ENCODE measurements at regions not wholly inside any gene's neighbourhood (a gene's known extent, or its start where the extent isn't known, plus 50 kb on each side); places are given as distances from the start of the nearest gene placed in this dataset.
"Not testable (repeated sequence)": the region's sequence is repeated elsewhere in the genome, so short reads cannot be mapped to it uniquely, and the experiment has no call there.

GRCh38 chr10:130934293-130935127 is 377.0 kb downstream of the TCERG1L start:
- H3K4me3 ChIP-seq (ENCODE audit: low read depth, low read length), result no peak overlapping the region
- no peak for DNase-seq (ENCODE audit: low read depth)

- H3K4me3 ChIP-seq (ENCODE audit: low read depth, low read length), result no peak overlapping the region
- no peak for DNase-seq (ENCODE audit: low read depth)
Measured at GRCh38 chr10:130935128-130935439, 376.4 kb downstream of the TCERG1L start.

- no peak overlapping the region for H3K4me3 ChIP-seq (ENCODE audit: low read depth, low read length)
- no peak for DNase-seq (ENCODE audit: low read depth)
Measured at GRCh38 chr10:130935897-130936550, 375.5 kb downstream of the TCERG1L start.

- DNase-seq (ENCODE audit: low read depth), result no peak
- no peak overlapping the region for H3K4me3 ChIP-seq (ENCODE audit: low read depth, low read length)
Measured at GRCh38 chr10:130936851-130937250, 374.7 kb downstream of the TCERG1L start.

GRCh38 chr10:130938051-130938450 is 373.5 kb downstream of the TCERG1L start:
- H3K4me3 ChIP-seq (ENCODE audit: low read depth, low read length), result no peak overlapping the region
- DNase-seq (ENCODE audit: low read depth), result no peak

- H3K4me3 ChIP-seq (ENCODE audit: low read depth, low read length); DNase-seq (ENCODE audit: low read depth): not testable (repeated sequence)
Measured at GRCh38 chr10:130938891-130939290, 372.6 kb downstream of the TCERG1L start.

GRCh38 chr10:130941886-130942285 is 369.6 kb downstream of the TCERG1L start:
- no peak overlapping the region for H3K4me3 ChIP-seq (ENCODE audit: low read depth, low read length)
- DNase-seq (ENCODE audit: low read depth), result no peak

- no peak for DNase-seq (ENCODE audit: low read depth)
- no peak overlapping the region for H3K4me3 ChIP-seq (ENCODE audit: low read depth, low read length)
Measured at GRCh38 chr10:130952086-130952485, 359.4 kb downstream of the TCERG1L start.

- DNase-seq (ENCODE audit: low read depth), result no peak
Measured at GRCh38 chr10:130954326-130954905, 357.1 kb downstream of the TCERG1L start.

GRCh38 chr10:130956251-130956650 is 355.3 kb downstream of the TCERG1L start:
- DNase-seq (ENCODE audit: low read depth), result no peak
- H3K4me3 ChIP-seq (ENCODE audit: low read depth, low read length), result no peak overlapping the region

More at GRCh38 chr10:130954326-130954905, 357.1 kb downstream of the TCERG1L start:
- no peak overlapping the region for H3K4me3 ChIP-seq (ENCODE audit: low read depth, low read length)

- no peak overlapping the region for H3K4me3 ChIP-seq (ENCODE audit: low read depth, low read length)
Measured at GRCh38 chr10:130957423-130957822, 354.1 kb downstream of the TCERG1L start.

GRCh38 chr10:130958003-130958402 is 353.5 kb downstream of the TCERG1L start:
- no peak overlapping the region for H3K4me3 ChIP-seq (ENCODE audit: low read depth, low read length)
- no peak for DNase-seq (ENCODE audit: low read depth)

More at GRCh38 chr10:130957423-130957822, 354.1 kb downstream of the TCERG1L start:
- no peak for DNase-seq (ENCODE audit: low read depth)

- no peak for DNase-seq (ENCODE audit: low read depth)
- no peak overlapping the region for H3K4me3 ChIP-seq (ENCODE audit: low read depth, low read length)
Measured at GRCh38 chr10:130958981-130959751, 352.4 kb downstream of the TCERG1L start.

- no peak for DNase-seq (ENCODE audit: low read depth)
- H3K4me3 ChIP-seq (ENCODE audit: low read depth, low read length), result no peak overlapping the region
Measured at GRCh38 chr10:130959752-130960195, 351.7 kb downstream of the TCERG1L start.

GRCh38 chr10:130960531-130960930 is 351.0 kb downstream of the TCERG1L start:
- DNase-seq (ENCODE audit: low read depth), result no peak

GRCh38 chr10:130961506-130962239 is 349.8 kb downstream of the TCERG1L start:
- no peak overlapping the region for H3K4me3 ChIP-seq (ENCODE audit: low read depth, low read length)
- DNase-seq (ENCODE audit: low read depth), result no peak

More at GRCh38 chr10:130960531-130960930, 351.0 kb downstream of the TCERG1L start:
- H3K4me3 ChIP-seq (ENCODE audit: low read depth, low read length), result no peak overlapping the region

- no peak overlapping the region for H3K4me3 ChIP-seq (ENCODE audit: low read depth, low read length)
- no peak for DNase-seq (ENCODE audit: low read depth)
Measured at GRCh38 chr10:130962240-130963051, 349.1 kb downstream of the TCERG1L start.

- H3K4me3 ChIP-seq (ENCODE audit: low read depth, low read length), result no peak overlapping the region
- no peak for DNase-seq (ENCODE audit: low read depth)
Measured at GRCh38 chr10:130963052-130963393, 348.5 kb downstream of the TCERG1L start.

Measured in skeletal muscle cell (primary cell).